DMS53 treated with DMSO at 0.1 percent for 48 hours (cell line): ENCODE measurements at regions not wholly inside any gene's neighbourhood (a gene's known extent, or its start where the extent isn't known, plus 50 kb on each side); places are given as distances from the start of the nearest gene placed in this dataset.

ENCODE experiments used
- DNase-seq: peaks from one replicate; lab custom pipeline; 2025; ENCODE audit not compliant: unreplicated experiment; lab: John Stamatoyannopoulos, UW

DNA sequence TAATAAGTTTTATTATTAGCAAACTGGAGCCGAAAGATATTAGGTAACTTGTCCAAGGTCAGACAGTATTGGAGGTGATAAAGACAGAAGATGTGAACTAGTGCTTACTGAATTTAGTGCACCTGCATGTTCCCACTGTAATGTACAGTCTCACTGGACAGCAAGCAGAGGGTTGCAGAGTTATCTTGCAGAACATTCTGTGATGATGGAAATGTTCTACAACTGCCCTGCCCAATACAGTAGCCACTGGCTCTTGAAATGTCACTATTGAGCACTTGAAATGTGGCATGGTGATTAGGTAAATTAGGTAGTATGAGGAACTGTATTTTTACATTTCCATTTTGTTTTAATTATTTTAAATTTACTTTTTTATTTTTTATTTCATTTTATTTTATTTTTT lies 356.6 kb downstream of the EPHA4 start:
- DNase-seq = no peak

DNA sequence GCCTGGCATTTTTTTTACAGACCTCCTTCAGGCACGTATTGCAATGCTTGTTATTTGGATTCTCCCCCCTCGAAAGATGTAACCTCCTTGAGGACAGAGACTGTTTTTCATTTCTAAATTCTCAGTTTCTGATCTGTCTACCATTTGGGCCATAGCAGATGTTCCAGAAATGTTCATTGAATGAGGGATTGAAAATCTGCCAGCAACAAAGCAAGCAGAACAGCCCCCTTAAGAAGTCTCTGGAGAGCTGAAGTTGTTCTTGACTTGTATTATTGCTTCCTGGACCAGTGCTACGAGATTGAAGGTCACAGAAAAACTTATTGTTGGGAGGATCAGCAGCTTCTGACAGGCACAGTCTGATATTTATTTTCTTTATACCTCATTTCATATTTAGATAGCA lies 355.5 kb downstream of the EPHA4 start:
- DNase-seq = no peak

DNA sequence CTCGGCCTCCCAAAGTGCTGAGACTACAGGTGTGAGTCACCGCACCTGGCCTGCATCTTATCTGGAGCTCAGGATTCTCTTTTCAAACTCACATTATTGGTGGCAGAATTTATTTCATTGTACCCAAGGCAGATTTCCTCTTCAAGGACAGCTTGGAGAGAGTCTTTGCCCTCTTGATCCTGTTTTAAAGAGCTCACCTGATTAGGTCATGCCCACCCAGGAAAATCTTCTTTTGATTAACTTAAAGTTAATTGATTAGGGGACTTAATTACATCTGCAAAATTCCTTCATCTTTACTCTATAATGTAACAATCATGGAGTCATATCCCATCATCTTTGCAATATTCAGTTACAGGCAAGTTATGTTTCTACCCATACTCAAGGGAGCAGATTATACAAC lies 346.4 kb downstream of the EPHA4 start:
- no peak for DNase-seq

DNA sequence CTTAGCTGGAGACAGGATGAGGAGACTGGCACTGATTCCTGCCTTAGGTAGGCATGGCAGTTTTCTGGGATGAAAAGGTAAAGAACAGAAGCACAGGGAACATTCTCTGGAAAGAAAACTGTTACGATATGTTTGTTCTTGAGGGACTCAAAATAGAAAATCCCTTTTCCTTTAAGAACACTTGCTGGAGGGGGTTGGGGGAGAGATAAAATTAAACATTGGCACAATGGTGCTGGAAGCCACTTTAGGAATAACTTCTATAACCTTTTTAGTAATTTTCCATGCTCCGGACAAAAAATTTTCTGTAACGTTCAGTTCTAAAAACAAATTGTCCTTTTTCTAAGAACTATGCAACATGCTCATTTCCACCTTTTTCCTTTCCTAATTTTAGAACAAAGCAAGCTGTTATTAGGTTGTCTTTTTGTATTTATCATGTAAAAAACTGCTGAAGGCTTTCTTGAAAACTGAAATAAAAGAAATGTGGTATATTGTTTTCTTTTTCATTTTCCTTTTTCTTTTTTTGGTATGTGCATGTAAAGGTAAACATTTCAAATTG lies 343.8 kb downstream of the EPHA4 start:
- DNase-seq = no peak

DNA sequence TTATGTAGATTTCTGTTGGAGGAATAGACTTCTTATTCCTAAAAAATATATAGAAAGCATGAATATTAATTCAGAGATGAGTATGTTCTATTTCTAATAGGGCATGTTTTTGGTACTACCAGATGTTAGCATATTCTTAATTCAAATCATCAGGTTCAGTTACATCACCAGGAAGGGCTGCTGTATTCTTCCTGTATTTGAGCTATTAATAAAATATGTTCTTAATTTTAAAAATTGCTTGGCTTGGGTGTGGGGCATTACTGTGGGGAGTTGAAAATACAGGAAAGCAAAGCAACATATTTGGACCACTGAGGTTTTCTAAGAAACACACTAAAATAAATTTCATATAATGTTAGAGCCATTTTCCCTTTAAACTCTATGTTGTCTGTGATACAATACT lies 343.0 kb downstream of the EPHA4 start:
- no peak for DNase-seq

DNA sequence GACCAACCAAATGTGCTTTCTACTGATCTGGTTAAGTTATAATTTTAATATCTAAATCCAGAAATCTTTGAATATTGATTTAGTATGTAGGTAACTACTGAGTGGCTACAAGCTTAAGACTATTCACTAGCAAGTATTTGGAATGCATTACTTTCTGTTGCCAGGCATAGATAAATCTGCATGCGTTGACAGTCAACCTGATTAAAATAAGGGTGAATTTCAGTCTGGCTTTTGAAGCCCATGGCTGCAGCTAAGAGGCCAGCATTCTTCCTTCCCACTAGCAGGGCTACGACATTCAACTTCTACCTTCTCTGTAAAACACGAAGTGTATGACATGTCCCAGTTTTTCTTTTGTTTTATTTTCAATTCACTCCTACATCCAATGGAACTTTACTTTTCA lies 340.6 kb downstream of the EPHA4 start:
- no peak for DNase-seq

DNA sequence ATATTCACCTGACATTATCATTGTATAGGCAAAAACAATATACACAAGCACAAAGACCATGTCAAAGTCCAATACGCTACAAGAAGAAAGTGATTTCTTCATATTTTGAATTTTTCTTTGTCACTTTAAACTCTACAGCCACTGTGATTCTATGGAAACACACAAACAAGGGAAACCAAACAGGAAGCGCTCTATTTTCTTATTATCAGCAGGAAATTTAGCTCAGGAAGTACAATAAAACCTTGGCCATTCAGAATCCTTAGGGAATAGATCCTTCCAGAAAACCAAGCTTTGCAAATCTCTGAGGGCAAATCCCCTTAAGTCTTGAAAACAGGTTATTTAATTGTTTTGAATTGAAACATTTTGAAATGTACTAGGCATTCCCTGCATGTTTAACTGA lies 336.2 kb downstream of the EPHA4 start:
- DNase-seq = no peak

DNA sequence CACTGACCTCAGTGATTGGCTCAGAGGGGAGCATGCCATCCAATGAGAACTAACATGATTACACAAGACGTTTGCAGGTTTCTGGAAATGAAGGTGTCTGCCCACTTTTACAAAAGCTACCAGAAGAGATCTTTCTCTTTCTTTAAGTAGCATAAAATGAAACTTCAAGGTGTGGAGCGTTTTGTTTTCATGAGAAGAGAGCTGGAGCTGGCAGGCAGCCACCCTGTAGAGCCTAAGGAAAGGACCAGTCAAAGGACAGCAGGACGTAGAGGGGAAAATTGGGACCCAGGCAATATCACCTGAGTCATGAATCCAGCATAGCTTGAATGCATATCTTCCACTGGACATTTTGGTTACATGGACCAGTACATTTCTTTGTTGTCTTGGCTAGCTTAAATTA lies 331.0 kb downstream of the EPHA4 start:
- no peak for DNase-seq

DNA sequence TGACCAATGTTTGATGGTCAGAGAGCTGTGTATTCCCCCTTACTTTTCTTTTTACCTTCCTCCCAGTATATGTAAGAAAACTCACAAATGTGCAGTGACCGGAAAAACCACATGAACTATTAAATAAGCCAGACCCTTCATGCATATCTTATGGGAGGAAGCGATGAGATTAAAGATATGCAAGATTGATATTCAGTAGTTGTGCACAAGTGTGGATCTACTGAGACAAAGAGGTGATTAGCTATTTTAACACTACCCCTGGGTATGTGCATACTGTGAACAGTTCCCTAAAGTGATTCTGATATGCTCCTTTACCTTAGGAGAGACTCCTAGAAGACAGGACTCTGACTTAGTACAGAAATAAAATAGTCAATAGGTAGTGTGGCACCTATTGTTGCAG lies 328.3 kb downstream of the EPHA4 start:
- no peak for DNase-seq

GRCh38 chr2:221245045-221245444 lies 327.1 kb downstream of the EPHA4 start:
- DNase-seq = no peak

DNA sequence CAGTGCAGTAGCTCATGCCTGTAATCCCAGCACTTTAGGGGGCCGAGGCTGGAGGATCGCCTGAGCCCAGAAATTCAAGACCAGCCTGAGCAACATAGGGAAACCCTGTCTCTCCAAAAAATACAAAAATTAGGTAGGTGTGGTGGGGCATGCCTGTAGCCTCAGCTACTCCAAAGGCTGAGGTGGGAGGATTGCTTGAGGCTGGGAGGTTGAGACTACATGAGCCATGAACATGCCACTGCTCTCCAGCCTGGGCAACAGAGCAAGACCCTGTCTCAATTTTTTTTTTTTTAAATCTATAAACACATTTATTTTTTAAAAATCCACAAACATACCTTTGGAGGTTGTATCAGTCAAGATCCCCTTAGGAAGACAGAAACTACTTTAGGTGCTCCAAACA lies 326.3 kb downstream of the EPHA4 start:
- DNase-seq = no peak

DNA sequence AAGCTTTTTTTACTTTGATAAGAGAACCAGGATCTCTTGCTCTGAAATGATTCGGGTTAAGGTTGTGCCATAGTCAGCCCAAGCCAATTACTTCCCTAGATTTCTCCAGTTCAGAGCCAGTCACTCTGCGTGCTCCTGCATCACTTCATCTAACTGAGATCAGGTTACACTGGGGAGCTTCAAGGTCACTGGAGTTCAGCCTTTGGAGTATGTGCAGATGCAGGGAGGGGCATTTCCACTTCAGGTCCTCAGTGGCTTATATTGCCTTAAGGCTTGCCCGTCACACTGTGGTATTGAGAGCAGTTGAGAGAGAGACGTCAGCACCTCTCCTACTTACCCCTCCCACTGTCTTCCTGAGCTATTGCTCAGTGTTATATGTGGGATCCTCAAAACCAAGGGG lies 317.8 kb downstream of the EPHA4 start:
- peak; percentile 46 for DNase-seq

- no peak for DNase-seq
These were observed 316.2 kb downstream of the EPHA4 start for GRCh38 chr2:221255862-221256261.

DNA sequence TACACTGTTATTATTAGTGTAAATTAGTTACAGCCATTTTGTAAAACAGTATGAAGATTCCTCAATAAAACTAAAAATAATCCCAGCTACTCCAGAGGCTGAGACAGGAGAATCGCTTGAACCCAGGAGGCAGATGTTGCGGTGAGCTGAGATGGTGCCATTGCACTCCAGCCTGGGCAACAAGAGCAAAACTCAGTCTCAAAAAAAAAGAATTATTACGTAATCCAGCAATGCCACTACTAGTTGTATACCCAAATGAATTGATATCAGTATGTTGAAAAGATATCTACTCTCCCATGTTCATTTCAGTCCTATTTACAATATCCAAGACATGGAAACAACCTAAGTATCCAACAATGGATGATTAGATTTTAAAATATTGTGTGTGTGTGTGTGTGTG lies 313.6 kb downstream of the EPHA4 start:
- no peak for DNase-seq

GRCh38 chr2:221262651-221263050 lies 309.5 kb downstream of the EPHA4 start:
- no peak for DNase-seq

GRCh38 chr2:221263573-221263972 lies 308.5 kb downstream of the EPHA4 start:
- DNase-seq = no peak

- no peak for DNase-seq
These were observed 307.8 kb downstream of the EPHA4 start for GRCh38 chr2:221264318-221264717.

DNA sequence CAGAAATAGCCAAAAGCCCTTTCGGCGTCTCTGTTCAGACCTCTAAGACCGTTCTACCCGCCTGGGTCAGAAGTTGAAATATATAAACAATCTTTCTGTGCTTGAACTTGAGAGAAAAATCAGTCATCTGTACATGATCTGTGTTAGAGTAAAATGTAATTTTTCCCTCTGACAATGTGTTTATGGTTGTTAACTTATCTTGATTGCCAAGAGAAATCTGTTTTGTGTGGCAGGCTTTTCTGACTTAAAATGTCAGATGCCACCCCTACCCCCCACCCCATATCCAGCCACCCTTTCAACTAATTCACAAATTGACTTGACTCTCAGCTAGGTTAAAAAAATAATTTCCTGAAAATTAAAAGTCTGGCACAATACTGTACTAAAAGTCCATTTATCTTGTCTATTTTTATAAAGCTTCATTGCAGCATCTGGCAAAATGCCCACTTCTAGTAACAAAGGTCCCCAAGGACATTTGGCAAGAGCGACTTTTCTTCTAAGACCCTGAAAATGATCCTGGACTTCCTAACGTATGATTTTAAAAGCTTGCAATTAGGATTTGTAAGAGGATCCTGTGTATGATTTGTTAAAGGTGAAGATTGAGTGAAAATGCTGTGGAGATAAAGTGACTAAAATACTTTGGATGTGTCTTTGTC lies 304.2 kb downstream of the EPHA4 start:
- no peak for DNase-seq

- no peak for DNase-seq
These were observed 303.5 kb downstream of the EPHA4 start for GRCh38 chr2:221268631-221269030.

DNA sequence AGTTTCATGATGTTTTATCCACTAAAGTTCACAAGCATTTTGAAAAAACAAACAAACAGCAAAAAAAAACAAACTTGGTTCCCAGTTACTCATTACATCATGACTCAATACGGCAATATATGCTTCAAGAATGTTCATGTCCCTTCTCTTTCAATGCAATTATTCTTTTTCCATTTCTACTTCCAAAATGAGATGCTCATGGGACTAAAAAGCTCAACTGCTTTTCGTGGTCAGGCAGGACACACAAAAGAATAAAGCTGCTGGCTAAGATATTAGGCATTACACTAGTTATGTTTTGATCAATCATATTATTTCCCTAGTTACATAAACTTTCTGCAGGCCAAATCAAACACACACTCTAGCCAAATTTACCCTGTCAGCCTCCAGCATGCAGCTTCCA lies 301.3 kb downstream of the EPHA4 start:
- DNase-seq = no peak

GRCh38 chr2:221272729-221273128 lies 299.4 kb downstream of the EPHA4 start:
- DNase-seq = no peak

- DNase-seq = no peak
These were observed 296.1 kb downstream of the EPHA4 start for GRCh38 chr2:221276033-221276432.

DNA sequence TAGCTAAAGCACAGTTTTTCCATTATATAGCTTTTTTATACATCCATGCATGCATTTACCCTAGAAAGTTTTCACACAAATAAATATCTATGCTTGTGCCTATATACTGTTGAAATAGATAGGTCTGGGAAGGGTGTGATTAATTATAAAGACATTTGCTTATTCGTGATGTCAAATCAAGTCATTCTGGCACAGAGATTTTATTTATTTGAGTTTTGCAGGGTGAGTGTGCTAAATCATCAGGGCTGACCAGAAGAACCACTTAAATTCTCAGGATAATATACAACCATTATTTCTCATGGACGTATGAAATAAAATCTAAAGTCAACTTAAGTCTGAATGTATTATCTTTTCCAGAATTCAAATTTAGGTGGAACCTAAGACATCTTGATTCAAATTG lies 295.5 kb downstream of the EPHA4 start:
- DNase-seq = no peak
